ENCODE measurements at regions not wholly inside any gene's neighbourhood (a gene's known extent, or its start where the extent isn't known, plus 50 kb on each side); places are given as distances from the start of the nearest gene placed in this dataset.

DNA sequence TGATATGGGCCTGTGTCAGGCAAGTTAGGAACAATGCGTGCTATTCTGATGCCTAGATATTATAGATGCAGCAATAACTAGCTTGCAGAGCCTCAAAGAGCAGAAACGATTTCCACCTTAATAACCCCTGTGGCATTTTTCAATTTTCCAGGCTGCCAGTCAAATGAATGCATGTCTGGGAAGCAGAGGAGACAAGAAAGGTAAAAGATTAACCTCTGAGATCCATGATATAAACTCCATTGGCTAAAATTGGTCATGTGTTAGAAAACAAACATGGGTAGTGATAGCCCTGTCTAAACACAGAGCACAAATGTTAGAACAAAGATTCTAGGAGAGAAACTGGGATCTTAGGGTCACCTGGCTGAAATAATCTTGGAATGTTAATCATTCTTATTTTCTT, 811.1 kb downstream of the DIAPH3 start:
- H3K4me1 ChIP-seq, result peaks cover 0 to 7% (median under 1%) of the 10 kb centered on the region in 4 donors
- no peaks in the 10 kb centered on the region for H3K36me3 ChIP-seq
- ATAC-seq (ENCODE audit: low FRiP score in 2 of 2), result no peak
- TF ChIP-seq POLR2AphosphoS5 (IDR thresholded peaks at IDR 0.05), result no peak
- TF ChIP-seq POLR2A (IDR thresholded peaks at IDR 0.05), result no peak
- no peak for TF ChIP-seq EP300 (IDR thresholded peaks at IDR 0.05)
- TF ChIP-seq, protein P1, sequence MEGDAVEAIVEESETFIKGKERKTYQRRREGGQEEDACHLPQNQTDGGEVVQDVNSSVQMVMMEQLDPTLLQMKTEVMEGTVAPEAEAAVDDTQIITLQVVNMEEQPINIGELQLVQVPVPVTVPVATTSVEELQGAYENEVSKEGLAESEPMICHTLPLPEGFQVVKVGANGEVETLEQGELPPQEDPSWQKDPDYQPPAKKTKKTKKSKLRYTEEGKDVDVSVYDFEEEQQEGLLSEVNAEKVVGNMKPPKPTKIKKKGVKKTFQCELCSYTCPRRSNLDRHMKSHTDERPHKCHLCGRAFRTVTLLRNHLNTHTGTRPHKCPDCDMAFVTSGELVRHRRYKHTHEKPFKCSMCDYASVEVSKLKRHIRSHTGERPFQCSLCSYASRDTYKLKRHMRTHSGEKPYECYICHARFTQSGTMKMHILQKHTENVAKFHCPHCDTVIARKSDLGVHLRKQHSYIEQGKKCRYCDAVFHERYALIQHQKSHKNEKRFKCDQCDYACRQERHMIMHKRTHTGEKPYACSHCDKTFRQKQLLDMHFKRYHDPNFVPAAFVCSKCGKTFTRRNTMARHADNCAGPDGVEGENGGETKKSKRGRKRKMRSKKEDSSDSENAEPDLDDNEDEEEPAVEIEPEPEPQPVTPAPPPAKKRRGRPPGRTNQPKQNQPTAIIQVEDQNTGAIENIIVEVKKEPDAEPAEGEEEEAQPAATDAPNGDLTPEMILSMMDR (IDR thresholded peaks at IDR 0.05), result no peak
- 66 to 85% methylated on average over 2 of the region's 2 CpGs for WGBS, 2 donors
- H3K4me3 ChIP-seq, result no peak overlapping the region
- H3K9me3 ChIP-seq, result no peaks in the 10 kb centered on the region
- no peaks in the 10 kb centered on the region for H3K27me3 ChIP-seq
- DNase-seq, result no peak
- no peak overlapping the region for H3K27ac ChIP-seq

DNA sequence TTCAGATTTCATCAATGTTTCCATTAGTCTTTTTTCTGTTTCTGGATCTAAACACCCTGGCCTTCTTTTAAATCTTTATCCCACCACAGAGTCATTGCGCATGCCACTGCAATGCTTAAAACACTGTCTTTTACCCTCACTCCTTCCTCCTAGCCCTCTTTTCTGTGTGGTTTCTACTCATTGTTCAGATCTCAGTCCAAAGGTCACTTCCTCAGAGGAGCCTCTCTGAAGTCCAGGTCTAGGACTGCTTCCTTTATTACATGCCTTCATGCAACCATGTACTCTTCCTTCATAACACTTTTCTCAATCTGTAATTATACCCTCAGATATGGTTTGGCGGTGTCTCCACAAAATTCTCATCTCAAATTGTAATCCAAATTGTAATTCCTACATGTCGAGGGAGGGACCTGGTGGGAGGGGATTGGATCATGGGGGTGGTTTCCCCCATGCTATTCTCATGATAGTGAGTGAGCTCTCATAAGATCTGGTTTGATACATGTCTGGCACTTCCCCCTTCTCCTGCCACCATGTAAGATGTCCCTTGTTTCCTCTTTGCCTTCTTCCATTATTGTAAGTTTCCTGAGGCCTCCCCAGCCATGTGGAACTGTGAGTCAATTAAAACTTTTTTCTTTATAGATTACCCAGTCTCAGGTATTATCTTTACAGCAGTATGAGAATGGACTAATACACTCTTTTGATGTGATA, 808.9 kb downstream of the DIAPH3 start:
- TF ChIP-seq POLR2A (IDR thresholded peaks at IDR 0.05) (no peak), POLR2AphosphoS5 (IDR thresholded peaks at IDR 0.05) (no peak), EP300 (IDR thresholded peaks at IDR 0.05) (no peak)
- TF ChIP-seq, protein P1 (IDR thresholded peaks at IDR 0.05), result no peak
- no peak for DNase-seq
- Histone ChIP-seq H3K4me3 (no peak overlapping the region), H3K27me3 (no peaks in the 10 kb centered on the region), H3K9me3 (no peaks in the 10 kb centered on the region), H3K27ac (no peak overlapping the region), H3K36me3 (no peaks in the 10 kb centered on the region), H3K4me1 (peaks cover 0 to 7% (median 2%) of the 10 kb centered on the region in 4 donors)
- 92 to 99% methylated on average over 3 of the region's 3 CpGs for WGBS, 2 donors
- ATAC-seq (ENCODE audit: low FRiP score in 2 of 2), result no peak

DNA sequence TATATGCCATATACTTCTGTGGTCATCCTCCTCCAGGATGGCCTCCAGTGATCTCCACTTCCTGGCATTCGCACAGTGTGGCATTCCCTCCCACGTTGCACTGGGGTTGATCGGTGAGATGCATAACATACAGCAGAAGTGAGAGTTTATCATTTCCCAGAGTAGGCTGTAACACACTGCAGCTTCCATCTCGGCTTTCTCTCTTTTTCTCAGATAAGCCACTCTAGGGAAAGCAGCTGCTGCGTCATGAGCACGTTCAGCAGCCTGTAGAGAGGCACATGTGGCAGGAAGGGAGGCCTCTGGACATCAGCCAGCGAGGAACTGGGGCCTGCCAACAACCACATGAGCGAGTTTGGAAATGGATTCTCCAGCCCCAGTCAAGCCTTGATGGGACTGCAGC, 807.1 kb downstream of the DIAPH3 start:
- peaks cover 0 to 7% (median 2%) of the 10 kb centered on the region in 4 donors for H3K4me1 ChIP-seq
- H3K36me3 ChIP-seq, result no peaks in the 10 kb centered on the region
- ATAC-seq (ENCODE audit: low FRiP score in 2 of 2) (peak; percentile 35 to 62), DNase-seq (peak in 1 of 2 donors; percentile 25)
- H3K9me3 ChIP-seq, result no peaks in the 10 kb centered on the region
- peak in 1 of 2 donors; percentile 33 for TF ChIP-seq POLR2AphosphoS5 (IDR thresholded peaks at IDR 0.05)
- TF ChIP-seq, protein P1 (IDR thresholded peaks at IDR 0.05), result no peak
- no peaks in the 10 kb centered on the region for H3K27me3 ChIP-seq
- H3K4me3 ChIP-seq, result no peak overlapping the region
- WGBS, 2 donors, result 38 to 51% methylated on average over 8 of the region's 8 CpGs
- H3K27ac ChIP-seq, result peak overlapping the region in 3 of 4 donors; percentile 26 to 52 (median 29)

DNA sequence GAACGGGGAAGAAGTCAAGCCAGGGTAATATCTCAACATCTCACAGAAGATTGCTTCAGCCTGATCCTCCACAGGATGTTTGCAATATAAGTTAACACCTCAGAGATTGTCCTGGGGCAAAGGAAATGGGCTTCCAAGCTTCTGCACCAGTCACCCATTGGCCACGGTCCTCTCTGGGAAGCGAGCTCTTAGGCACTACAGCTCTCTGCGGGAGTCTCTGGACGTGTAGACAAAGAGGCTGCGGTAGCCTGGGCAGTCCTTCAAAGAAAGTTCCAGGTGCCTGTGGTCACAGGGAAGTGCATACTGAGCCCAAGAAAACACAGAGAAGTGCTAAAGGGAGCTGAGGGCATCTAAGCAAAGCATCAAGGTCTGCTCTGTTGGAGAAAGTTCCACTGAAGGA, 805.7 kb downstream of the DIAPH3 start:
- H3K36me3 ChIP-seq, result no peaks in the 10 kb centered on the region
- H3K27me3 ChIP-seq, result no peaks in the 10 kb centered on the region
- H3K9me3 ChIP-seq, result no peaks in the 10 kb centered on the region
- ATAC-seq (ENCODE audit: low FRiP score in 2 of 2) (no peak), DNase-seq (no peak)
- H3K4me3 ChIP-seq, result no peak overlapping the region
- peak overlapping the region in 1 of 4 donors; percentile 31 for H3K27ac ChIP-seq
- TF ChIP-seq EP300 (IDR thresholded peaks at IDR 0.05) (no peak), POLR2AphosphoS5 (IDR thresholded peaks at IDR 0.05) (no peak), POLR2A (IDR thresholded peaks at IDR 0.05) (no peak)
- TF ChIP-seq, protein P1 (IDR thresholded peaks at IDR 0.05), result no peak
- 50 to 57% methylated on average over 1 to 6 of the region's 6 CpGs for WGBS, 2 donors
- H3K4me1 ChIP-seq, result peaks cover 0 to 7% (median 2%) of the 10 kb centered on the region in 4 donors

DNA sequence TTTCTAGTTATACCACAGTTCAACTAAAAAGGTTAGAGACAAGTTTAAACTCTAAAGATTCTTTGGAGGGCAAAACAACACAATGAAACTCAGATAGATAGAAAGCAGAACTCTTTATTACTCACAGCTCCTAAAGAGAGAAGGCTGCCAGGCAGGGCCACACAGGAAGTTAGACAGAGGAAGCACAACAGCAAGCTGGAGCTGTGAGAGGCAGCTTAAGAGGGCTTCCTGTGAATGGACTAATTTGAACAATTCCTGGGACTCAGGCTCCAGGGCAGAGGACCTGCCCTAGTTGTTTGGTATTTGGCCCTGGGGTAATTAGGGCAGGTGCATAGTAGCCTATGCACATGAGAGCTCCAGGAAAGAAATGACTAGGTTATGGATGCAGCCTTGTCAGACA, 803.6 kb downstream of the DIAPH3 start:
- Histone ChIP-seq H3K36me3 (no peaks in the 10 kb centered on the region), H3K4me1 (peaks cover 0 to 7% (median 2%) of the 10 kb centered on the region in 4 donors), H3K4me3 (no peak overlapping the region), H3K27ac (peak overlapping the region in 1 of 4 donors; percentile 62), H3K9me3 (no peaks in the 10 kb centered on the region), H3K27me3 (no peaks in the 10 kb centered on the region)
- ATAC-seq (ENCODE audit: low FRiP score in 2 of 2), result peak in 1 of 2 donors; percentile 61
- DNase-seq, result no peak
- TF ChIP-seq, protein P1 (IDR thresholded peaks at IDR 0.05), result no peak
- no peak for TF ChIP-seq EP300 (IDR thresholded peaks at IDR 0.05)
- no peak for TF ChIP-seq POLR2AphosphoS5 (IDR thresholded peaks at IDR 0.05)

Measured in upper lobe of left lung (tissue), 6 donors.